Small intestine (tissue), 7 donors: ENCODE measurements at regions not wholly inside any gene's neighbourhood (a gene's known extent, or its start where the extent isn't known, plus 50 kb on each side); places are given as distances from the start of the nearest gene placed in this dataset.
A peak's percentile ranks its signal among the peaks of the same experiment; 100 is the strongest.

Experiments used
- DNase-seq, 2 donors: peaks; one replicate each; pipeline versions ENCODE4 v3.0.0 to v3.0.0-alpha.2; 2013
- FAIRE-seq: peaks from 2 replicates; lab custom pipeline; 2012; peaks lifted over from hg19 to GRCh38; lab: Jason Lieb, UNC
- H3K27ac ChIP-seq, 3 donors: one replicate each; pipeline ENCODE4 v1.5.1; 2013; ENCODE audit warnings: low read length in 2 of 3, mild to moderate bottlenecking in 2 of 3, control low read depth in 1 of 3, inconsistent platforms in 1 of 3, low read depth in 1 of 3, moderate library complexity in 1 of 3
- H3K27me3 ChIP-seq, 3 donors: one replicate each; pipeline ENCODE4 v1.6.1; 2013; ENCODE audit warnings: low read length in 3 of 3, inconsistent platforms in 1 of 3; ENCODE audit not compliant: control insufficient read depth in 3 of 3, insufficient read depth in 3 of 3
- H3K36me3 ChIP-seq, 3 donors: one replicate each; pipeline ENCODE4 v1.6.1; 2013; ENCODE audit warnings: low read length in 3 of 3, inconsistent platforms in 1 of 3, low read depth in 1 of 3, mild to moderate bottlenecking in 1 of 3, moderate library complexity in 1 of 3; ENCODE audit not compliant: control insufficient read depth in 3 of 3, insufficient read depth in 2 of 3
- H3K4me1 ChIP-seq, 3 donors: one replicate each; pipeline ENCODE4 v1.6.1; 2013; ENCODE audit warnings: low read length in 2 of 3, inconsistent platforms in 1 of 3, low read depth in 1 of 3, mild to moderate bottlenecking in 1 of 3, moderate library complexity in 1 of 3; ENCODE audit not compliant: control insufficient read depth in 3 of 3, insufficient read depth in 2 of 3
- H3K4me3 ChIP-seq, 3 donors: one replicate each; pipeline ENCODE4 v1.5.1; 2013; ENCODE audit warnings: low read length in 3 of 3, control low read depth in 1 of 3, inconsistent platforms in 1 of 3, low read depth in 1 of 3, mild to moderate bottlenecking in 1 of 3, moderate library complexity in 1 of 3
- H3K9me3 ChIP-seq, 2 donors: one replicate each; pipeline ENCODE4 v1.6.1; 2013; ENCODE audit warnings: low read depth in 1 of 2, low read length in 1 of 2; ENCODE audit not compliant: control insufficient read depth in 2 of 2, insufficient read depth in 1 of 2
- WGBS, 3 donors: extraction: QIAGEN DNeasy Blood & Tissue Kit; methylation state at CpG; one replicate each; pipeline ENCODE4 v1.1.7; 2013; 5-methylcytosine and 5-hydroxymethylcytosine counted together
- donor health status: healthy with polysubstance abuse.
- donor health status: control.
- donor health status: control.
- donor health status: Bipolar disorder and iron deficiency.
- donor health status: healthy.

GRCh38 chr12:67735868-67736267 is 87.3 kb downstream of the DYRK2 start:
- WGBS, 3 donors, result 79 to 86% (median 81%) methylated on average over 4 of the region's 4 CpGs
- DNase-seq, result no peak
- Histone ChIP-seq H3K27me3 (no peaks in the 10 kb centered on the region), H3K36me3 (no peaks in the 10 kb centered on the region), H3K4me3 (no peak overlapping the region), H3K27ac (no peak overlapping the region), H3K4me1 (no peaks in the 10 kb centered on the region), H3K9me3 (no peaks in the 10 kb centered on the region)
- FAIRE-seq, result no peak

- no peaks in the 10 kb centered on the region for H3K4me1 ChIP-seq
- no peak overlapping the region for H3K4me3 ChIP-seq
- H3K27ac ChIP-seq, result no peak overlapping the region
- FAIRE-seq (no peak), DNase-seq (no peak)
- H3K27me3 ChIP-seq, result no peaks in the 10 kb centered on the region
- H3K36me3 ChIP-seq, result no peaks in the 10 kb centered on the region
- WGBS, 3 donors, result 75 to 91% (median 81%) methylated on average over 1 of the region's 1 CpG
- no peaks in the 10 kb centered on the region for H3K9me3 ChIP-seq
Measured at GRCh38 chr12:67740711-67741110, 92.2 kb downstream of the DYRK2 start.

- Histone ChIP-seq H3K27ac (no peak overlapping the region), H3K27me3 (no peaks in the 10 kb centered on the region), H3K36me3 (no peaks in the 10 kb centered on the region), H3K9me3 (no peaks in the 10 kb centered on the region), H3K4me3 (no peak overlapping the region), H3K4me1 (no peaks in the 10 kb centered on the region)
- FAIRE-seq (no peak), DNase-seq (no peak)
- WGBS, 3 donors, result 90 to 95% (median 92%) methylated on average over 3 of the region's 3 CpGs
Measured at GRCh38 chr12:67741270-67741669, 92.7 kb downstream of the DYRK2 start.

GRCh38 chr12:67742461-67742860 is 93.9 kb downstream of the DYRK2 start:
- H3K4me1 ChIP-seq, result peaks cover 4 to 9% (median 4%) of the 10 kb centered on the region in 3 donors
- no peaks in the 10 kb centered on the region for H3K36me3 ChIP-seq
- H3K4me3 ChIP-seq, result no peak overlapping the region
- FAIRE-seq (no peak), DNase-seq (no peak)
- no peaks in the 10 kb centered on the region for H3K9me3 ChIP-seq
- H3K27me3 ChIP-seq, result no peaks in the 10 kb centered on the region
- WGBS, 3 donors, result 11 to 35% (median 24%) methylated on average over 1 of the region's 1 CpG
- no peak overlapping the region for H3K27ac ChIP-seq

- H3K9me3 ChIP-seq, result no peaks in the 10 kb centered on the region
- FAIRE-seq (peak; percentile 71), DNase-seq (peak; percentile 98 to 99)
- H3K27me3 ChIP-seq, result no peaks in the 10 kb centered on the region
- no peaks in the 10 kb centered on the region for H3K36me3 ChIP-seq
- peak overlapping the region; percentile 66 to 94 (median 72) for H3K27ac ChIP-seq
- peaks cover 4 to 42% (median 8%) of the 10 kb centered on the region in 3 donors for H3K4me1 ChIP-seq
- no peak overlapping the region for H3K4me3 ChIP-seq
- WGBS, 3 donors, result 30 to 71% (median 32%) methylated on average over 2 of the region's 2 CpGs
Measured at GRCh38 chr12:67747869-67748742, 99.6 kb downstream of the DYRK2 start.

GRCh38 chr12:67748743-67749040 is 100.1 kb downstream of the DYRK2 start:
- Histone ChIP-seq H3K4me3 (no peak overlapping the region), H3K9me3 (no peaks in the 10 kb centered on the region), H3K27me3 (no peaks in the 10 kb centered on the region), H3K36me3 (no peaks in the 10 kb centered on the region), H3K27ac (peak overlapping the region; percentile 50 to 94 (median 66)), H3K4me1 (peaks cover 4 to 42% (median 8%) of the 10 kb centered on the region in 3 donors)
- FAIRE-seq (peak; percentile 67), DNase-seq (peak; percentile 90 to 94)
- 14 to 73% (median 56%) methylated on average over 1 of the region's 1 CpG for WGBS, 3 donors

- Histone ChIP-seq H3K4me3 (no peak overlapping the region), H3K36me3 (no peaks in the 10 kb centered on the region), H3K4me1 (peaks cover 4 to 42% (median 8%) of the 10 kb centered on the region in 3 donors), H3K27me3 (no peaks in the 10 kb centered on the region), H3K9me3 (no peaks in the 10 kb centered on the region), H3K27ac (no peak overlapping the region)
- no peak for DNase-seq
- FAIRE-seq, result no peak
- WGBS, 3 donors, result 91 to 97% (median 94%) methylated on average over 3 of the region's 3 CpGs
Measured at GRCh38 chr12:67750513-67751183, 102.1 kb downstream of the DYRK2 start.

- no peaks in the 10 kb centered on the region for H3K27me3 ChIP-seq
- H3K36me3 ChIP-seq, result no peaks in the 10 kb centered on the region
- no peak overlapping the region for H3K4me3 ChIP-seq
- H3K4me1 ChIP-seq, result peaks cover 4 to 42% (median 8%) of the 10 kb centered on the region in 3 donors
- H3K27ac ChIP-seq, result peak overlapping the region in 1 of 3 donors; percentile 44
- DNase-seq (peak in 1 of 2 donors; percentile 27), FAIRE-seq (no peak)
- H3K9me3 ChIP-seq, result no peaks in the 10 kb centered on the region
- WGBS, 3 donors, result 71 to 91% (median 91%) methylated on average over 6 of the region's 6 CpGs
Measured at GRCh38 chr12:67751381-67751928, 102.9 kb downstream of the DYRK2 start.
